Bone marrow (tissue), 2 donors: ENCODE measurements at regions not wholly inside any gene's neighbourhood (a gene's known extent, or its start where the extent isn't known, plus 50 kb on each side); places are given as distances from the start of the nearest gene placed in this dataset.

Source experiments
- DNase-seq, 2 donors: peaks; one replicate each; lab custom pipeline; 2025; lab: John Stamatoyannopoulos, UW

DNA sequence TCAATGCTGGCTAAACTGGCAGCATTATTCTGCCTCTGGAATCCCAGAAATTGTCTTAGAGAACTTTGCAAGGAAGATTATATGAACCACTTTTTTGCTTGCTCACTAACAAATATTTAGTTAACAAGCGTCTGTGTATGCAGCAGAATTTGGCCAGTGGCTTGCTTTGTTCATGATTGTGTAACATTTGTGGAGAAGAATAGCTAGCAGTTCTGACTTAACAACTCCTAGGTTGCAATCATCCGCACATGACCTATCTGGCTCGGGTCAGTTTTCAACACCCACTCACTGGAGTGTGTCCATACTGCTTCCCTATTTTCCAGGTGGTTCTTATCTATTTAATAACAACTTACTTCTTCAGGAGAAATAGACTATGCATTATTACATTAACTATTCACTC is 98.5 kb downstream of the SNX18 start:
- DNase-seq: no peak

DNA sequence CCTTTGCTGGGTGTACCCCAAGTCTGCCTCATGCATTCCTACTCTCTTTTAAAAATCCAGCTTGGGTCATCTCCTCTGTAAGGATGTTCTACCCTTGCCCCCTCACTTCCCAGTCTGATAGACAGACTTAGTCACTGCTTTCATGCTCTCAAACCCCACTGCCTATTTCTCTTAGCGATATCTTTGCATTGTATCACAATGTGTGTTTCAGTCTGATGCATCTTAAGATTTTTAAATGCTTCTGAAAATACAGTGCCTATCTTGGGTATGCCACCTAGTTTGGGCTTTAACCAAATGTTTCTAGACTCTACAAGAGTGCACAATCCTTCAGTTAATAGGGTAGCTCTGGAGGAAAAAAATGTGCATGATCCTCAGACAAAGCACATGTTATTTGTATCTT is 97.8 kb downstream of the SNX18 start:
- no peak for DNase-seq

DNA sequence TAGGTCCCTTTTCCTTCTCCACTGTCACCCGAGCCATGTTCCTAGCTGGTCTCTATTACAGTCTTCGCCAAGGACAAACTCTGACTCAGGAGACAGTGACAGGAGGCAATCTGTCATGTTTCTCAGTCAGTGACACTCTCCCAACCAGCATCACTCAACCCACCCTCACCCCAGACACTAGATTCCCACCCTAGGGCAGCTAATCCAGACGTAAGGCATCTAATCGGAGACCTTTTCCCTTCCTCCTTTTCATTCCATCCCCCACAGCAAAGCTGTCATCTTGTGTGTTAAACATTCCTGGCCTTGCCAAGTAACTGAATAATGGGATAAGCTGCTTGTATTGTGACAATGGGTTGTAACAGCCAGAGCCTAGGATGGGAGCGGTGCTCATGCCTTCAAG is 95.2 kb downstream of the SNX18 start:
- DNase-seq: no peak

DNA sequence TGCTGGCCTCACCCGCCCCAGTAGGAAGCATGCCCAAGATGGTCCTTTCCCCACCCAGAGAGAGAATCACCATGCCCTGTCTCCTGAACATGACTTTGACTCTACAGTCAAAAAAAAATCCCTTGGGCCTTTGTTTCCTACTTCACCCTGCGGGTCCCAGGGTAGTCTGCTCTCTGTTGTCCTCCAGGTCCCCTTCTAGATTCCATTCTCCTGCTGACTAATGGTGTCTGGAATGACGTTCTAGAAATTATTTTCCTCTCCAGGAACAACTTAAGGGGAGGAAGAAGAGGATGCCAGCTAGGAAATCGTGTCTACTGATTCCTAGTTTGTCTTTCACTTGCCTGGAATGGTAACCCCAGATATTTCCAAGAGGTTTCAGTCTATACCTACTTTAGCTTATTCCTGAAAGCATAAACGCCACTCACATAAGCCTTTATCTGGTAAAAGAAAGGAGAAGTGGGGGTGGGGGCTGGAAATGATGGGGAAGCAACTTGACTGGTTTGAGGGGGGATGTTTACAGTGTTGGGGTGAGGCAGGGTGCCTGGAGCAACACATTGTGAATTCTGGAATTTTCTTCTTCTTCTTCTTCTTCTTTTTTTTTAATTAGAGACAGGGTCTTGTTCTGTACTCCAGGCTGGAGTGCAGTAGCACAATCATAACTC is 93.9 kb downstream of the SNX18 start:
- peak in 1 of 2 donors; percentile 11 for DNase-seq

DNA sequence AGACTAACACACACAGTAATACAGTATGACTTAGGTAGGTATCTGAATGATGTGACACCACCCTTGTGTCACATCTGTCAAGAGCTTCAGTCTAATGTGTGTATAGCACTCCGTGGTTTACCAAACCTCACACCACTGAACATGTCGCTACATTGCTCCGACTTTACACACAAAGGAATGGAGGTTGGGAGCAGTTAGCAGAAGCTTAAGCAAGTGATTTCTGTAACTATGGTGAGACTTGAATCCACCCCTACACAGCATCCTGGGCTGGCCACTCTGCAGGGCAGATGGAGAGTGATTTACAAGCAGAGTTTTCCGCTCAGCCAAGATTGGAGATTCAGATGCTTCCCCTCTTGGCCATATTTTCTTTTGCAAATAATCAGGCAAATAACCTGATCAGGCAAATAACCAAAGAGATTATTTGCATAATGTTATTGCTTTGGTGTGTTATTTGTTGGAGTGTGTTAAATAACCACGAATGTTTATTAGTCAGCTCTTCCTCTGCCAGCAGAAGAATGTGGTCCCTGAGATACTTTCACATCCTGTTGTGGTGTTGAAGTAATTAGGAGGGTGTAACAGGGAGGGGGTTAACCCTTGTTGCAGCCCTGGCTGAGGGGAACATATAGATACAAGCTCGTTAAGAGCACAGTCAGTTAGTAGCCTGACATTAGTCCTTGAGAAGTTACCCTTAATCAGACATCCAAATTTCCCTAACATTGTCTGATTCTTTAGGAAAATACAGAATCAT is 92.8 kb downstream of the SNX18 start:
- DNase-seq: peak in 1 of 2 donors; percentile 76

DNA sequence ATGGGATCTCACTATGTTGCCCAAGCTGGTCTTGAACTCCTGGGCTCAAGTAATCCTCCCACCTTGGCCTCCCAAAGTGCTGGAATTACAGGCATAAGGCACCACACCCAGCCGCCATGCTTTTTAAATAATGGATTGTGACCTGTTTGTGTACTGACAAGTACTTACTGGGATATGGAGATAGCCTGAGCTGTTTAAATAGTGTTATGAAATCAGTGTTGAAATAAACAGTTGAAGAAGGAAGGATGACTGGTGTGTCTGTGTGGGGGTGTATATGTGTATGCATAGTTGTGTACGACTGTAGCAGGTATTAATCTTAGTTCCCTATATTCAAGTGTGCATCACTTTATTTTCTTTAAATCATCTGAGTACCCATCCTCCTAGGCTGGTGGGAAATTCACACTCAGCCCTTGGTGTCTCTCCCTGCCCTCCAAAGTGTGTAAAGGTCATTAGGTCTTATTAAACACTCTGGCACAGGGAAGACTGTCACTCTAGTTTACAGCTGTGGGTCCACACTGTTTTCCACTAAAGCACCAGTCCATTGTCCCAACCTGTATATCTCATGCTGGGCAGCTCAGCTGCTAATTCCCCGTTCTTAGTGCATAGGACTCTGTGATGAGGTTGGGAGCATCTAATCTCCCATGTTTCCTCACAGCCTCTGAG is 91.0 kb downstream of the SNX18 start:
- DNase-seq: no peak

DNA sequence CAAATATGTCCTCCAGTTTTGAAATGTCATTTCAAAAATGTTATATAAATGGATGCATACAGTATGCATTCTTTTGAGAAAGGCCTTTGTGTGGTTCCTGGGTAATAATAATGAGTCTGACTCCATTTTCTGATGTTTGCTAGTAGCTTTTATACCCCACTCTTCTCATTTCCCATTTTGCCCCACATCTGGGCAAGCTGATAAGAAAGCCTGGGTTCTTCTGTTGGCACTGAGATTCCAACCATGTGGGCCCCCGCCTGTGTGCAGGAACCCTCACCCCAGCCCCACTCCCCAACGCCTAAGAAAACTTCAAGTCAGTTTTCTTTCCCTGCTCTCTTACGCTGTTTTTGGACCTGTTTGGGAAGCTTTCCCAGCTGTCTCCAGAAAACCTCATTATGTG is 89.4 kb downstream of the SNX18 start:
- DNase-seq: no peak

DNA sequence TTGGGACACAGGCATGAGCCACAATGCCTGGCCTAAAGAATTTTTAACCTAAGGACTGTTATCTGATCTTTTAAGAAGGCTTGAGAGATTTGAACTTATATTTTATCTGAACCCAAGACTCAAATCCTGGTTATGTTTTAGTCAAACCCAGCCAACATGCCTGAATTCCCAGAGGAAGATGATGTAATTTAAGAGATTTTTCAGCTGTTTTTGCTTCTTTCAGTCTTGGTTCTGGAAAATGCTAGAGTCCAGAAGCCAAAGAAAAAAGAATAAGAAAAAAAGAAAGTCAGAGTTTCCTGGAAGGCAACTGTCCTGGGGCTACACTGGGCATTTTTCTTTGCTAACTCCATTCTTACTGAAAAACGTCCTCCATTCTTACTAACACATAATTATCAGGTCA is 85.8 kb downstream of the SNX18 start:
- DNase-seq: no peak

DNA sequence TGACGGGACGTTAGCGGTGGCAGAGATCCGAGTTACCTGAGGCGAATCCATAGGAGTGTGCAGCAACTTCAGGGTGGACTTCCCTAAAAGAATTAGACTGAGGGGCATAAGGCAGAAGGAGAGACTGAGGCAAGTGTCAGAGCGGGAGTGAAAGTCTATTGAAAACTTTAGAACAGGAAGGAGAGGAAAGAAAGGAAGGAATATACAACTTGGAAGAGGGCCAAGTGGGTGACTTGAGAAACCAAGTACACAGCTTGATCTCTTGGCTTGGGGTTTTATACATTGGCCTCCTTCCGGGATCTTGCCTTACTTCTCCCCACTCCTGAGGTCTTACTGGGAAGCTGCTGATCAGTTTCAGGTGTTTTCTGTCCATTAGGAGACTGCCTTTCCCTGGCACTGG is 84.9 kb downstream of the SNX18 start:
- no peak for DNase-seq

DNA sequence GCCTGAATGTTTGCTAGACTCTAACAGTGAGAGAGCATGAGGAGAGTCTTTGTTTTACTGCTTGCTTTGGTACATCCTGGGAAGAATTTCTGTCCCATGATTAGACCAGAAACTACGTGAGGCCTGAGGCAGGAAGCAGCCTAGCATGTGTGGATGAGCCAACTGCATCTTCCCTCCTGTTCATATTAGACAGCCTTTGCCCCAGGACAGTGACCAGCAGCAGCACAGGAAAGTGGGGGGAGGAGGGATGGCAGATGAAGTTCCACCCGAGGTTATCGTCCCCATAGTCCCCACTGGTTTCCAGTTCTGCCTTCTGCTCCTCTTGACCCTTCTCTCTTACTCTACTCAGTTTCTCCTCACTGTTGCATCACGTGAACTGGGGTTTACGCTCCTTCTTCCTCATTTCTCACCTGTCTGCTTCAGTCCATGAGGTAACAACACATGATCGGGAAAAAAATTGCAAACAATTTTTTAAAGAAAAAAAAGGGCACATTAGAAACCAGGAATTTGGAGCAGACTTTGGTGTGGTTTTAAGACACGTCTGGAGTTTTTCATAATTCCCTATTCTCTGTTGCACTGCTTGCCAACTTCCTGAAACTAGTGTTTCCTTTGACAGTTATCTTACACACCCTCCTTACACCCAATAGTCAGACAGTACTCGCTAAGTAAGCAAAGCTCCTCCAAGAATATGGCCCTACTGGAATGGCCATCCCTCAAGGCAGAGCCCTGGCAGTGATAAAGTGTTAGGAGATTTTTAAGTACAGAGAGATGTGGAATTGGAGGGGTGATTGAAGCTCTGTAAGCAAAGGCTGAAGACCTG is 84.1 kb downstream of the SNX18 start:
- no peak for DNase-seq
